ENCODE measurements at regions not wholly inside any gene's neighbourhood (a gene's known extent, or its start where the extent isn't known, plus 50 kb on each side); places are given as distances from the start of the nearest gene placed in this dataset.

- Histone ChIP-seq H3K4me1 (no peaks in the 10 kb centered on the region), H3K4me3 (no peak overlapping the region), H3K36me3 (no peaks in the 10 kb centered on the region), H3K9me3 (no peaks in the 10 kb centered on the region), H3K27me3 (no peaks in the 10 kb centered on the region), H3K27ac (no peak overlapping the region)
- TF ChIP-seq CTCF (IDR thresholded peaks at IDR 0.05) = no peak
- DNase-seq (ENCODE audit: low spot score) = no peak
Measured at GRCh38 chr6:74100719-74101287, 404.8 kb downstream of the CD109 start.

GRCh38 chr6:74096329-74096728, 400.3 kb downstream of the CD109 start:
- Histone ChIP-seq H3K4me1 (peaks cover 0 to 6% of the 10 kb centered on the region in 2 donors), H3K9me3 (no peaks in the 10 kb centered on the region), H3K4me3 (no peak overlapping the region), H3K36me3 (no peaks in the 10 kb centered on the region), H3K27me3 (no peaks in the 10 kb centered on the region), H3K27ac (no peak overlapping the region)
- TF ChIP-seq CTCF (IDR thresholded peaks at IDR 0.05) = no peak
- DNase-seq (ENCODE audit: low spot score) = no peak

- no peaks in the 10 kb centered on the region for H3K36me3 ChIP-seq
- no peak overlapping the region for H3K27ac ChIP-seq
- peaks cover 0 to 6% of the 10 kb centered on the region in 2 donors for H3K4me1 ChIP-seq
- TF ChIP-seq CTCF (IDR thresholded peaks at IDR 0.05) = no peak
- no peaks in the 10 kb centered on the region for H3K27me3 ChIP-seq
- DNase-seq (ENCODE audit: low spot score) = no peak
- no peaks in the 10 kb centered on the region for H3K9me3 ChIP-seq
- no peak overlapping the region for H3K4me3 ChIP-seq
Measured at GRCh38 chr6:74093361-74093760, 397.4 kb downstream of the CD109 start.

DNA sequence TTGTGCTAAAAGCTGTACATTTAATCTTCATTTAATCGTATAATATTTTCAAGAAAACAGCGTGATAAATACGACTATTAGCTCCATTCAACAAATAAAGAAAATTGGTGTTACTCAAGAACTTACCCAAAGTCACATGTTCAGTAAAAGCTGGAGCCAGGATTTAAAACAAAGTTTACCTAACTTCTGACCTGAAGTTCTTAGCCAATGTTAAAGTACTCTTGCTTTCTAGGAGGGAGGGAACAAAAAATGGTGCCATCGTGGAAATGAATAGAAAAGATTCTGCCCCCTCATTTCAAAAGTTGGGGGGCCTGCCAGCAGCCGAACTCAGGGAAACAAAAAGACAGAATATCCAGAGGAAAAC, 395.8 kb downstream of the CD109 start:
- no peak for DNase-seq (ENCODE audit: low spot score)
- H3K4me1 ChIP-seq = peaks cover 0 to 6% of the 10 kb centered on the region in 2 donors
- no peak overlapping the region for H3K4me3 ChIP-seq
- H3K27ac ChIP-seq = no peak overlapping the region
- TF ChIP-seq CTCF (IDR thresholded peaks at IDR 0.05) = no peak
- H3K27me3 ChIP-seq = no peaks in the 10 kb centered on the region
- no peaks in the 10 kb centered on the region for H3K9me3 ChIP-seq
- H3K36me3 ChIP-seq = no peaks in the 10 kb centered on the region

- H3K4me1 ChIP-seq = peaks cover 0 to 6% of the 10 kb centered on the region in 2 donors
- H3K27me3 ChIP-seq = no peaks in the 10 kb centered on the region
- H3K4me3 ChIP-seq = no peak overlapping the region
- H3K36me3 ChIP-seq = no peaks in the 10 kb centered on the region
- H3K27ac ChIP-seq = no peak overlapping the region
- DNase-seq (ENCODE audit: low spot score) = no peak
- TF ChIP-seq CTCF (IDR thresholded peaks at IDR 0.05) = peak; percentile 50 to 82
- H3K9me3 ChIP-seq = no peaks in the 10 kb centered on the region
Measured at GRCh38 chr6:74091136-74091793, 395.3 kb downstream of the CD109 start.

DNA sequence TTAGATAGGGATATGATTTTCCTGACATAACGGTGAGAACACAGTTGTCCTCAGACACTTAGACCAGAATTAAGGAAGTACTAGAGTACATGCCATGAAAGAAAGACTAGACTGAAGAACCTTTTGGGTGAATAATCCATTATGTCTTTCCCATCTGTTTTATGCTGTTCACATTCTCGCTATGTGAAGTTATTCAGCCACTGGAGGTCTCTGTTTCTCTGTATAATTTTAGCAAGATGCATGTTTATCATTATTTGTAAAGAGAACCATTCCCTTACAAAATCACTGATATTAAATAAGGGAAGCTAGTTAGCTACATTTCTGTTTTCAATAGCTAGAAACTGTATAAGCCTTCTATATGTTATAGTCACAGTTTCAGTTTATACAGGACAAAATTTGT, 391.9 kb downstream of the CD109 start:
- DNase-seq (ENCODE audit: low spot score) = no peak
- peak in 1 of 2 donors; percentile 43 for TF ChIP-seq CTCF (IDR thresholded peaks at IDR 0.05)
- no peaks in the 10 kb centered on the region for H3K9me3 ChIP-seq
- peaks cover 0 to 6% of the 10 kb centered on the region in 2 donors for H3K4me1 ChIP-seq
- H3K4me3 ChIP-seq = no peak overlapping the region
- H3K27ac ChIP-seq = no peak overlapping the region
- H3K36me3 ChIP-seq = no peaks in the 10 kb centered on the region
- no peaks in the 10 kb centered on the region for H3K27me3 ChIP-seq
